ENCODE measurements at regions not wholly inside any gene's neighbourhood (a gene's known extent, or its start where the extent isn't known, plus 50 kb on each side); places are given as distances from the start of the nearest gene placed in this dataset.

DNA sequence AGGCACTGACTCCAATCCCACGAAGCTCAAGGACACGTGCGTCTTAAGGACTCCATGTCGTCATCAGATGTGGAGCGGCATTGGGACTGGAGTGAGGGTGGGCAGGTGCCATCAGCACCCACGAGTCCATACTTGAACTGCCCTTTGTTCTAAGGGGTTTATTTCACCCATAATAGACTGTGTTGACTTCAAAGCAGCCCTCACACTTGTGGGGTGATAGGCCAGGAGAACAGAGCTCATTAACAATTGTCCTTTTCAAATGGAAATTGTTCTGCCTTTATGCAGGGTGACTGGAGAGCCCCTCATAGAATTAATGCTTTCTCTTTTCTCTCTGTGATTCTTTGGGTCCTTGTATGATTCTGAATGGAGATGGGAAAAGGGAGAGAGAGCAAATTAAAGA is 376.9 kb upstream of the MGMT start:
- ChIA-PET POLR2A (no interaction called here), CTCF (no interaction called here)
- no peak for TF ChIP-seq CTCF (IDR thresholded peaks at IDR 0.05; ENCODE audit: low read depth, low read length)
- Histone ChIP-seq H3K4me3 (ENCODE audit: low read depth, low read length) (no peak overlapping the region), H3K27me3 (ENCODE audit: control insufficient read depth, insufficient read depth, low read length) (no peaks in the 10 kb centered on the region), H3K27ac (ENCODE audit: low read depth, low read length) (no peak overlapping the region), H3K9me3 (ENCODE audit: control insufficient read depth, insufficient read depth, low read length) (peaks cover 12% of the 10 kb centered on the region)
- DNase-seq (ENCODE audit: low read depth, low spot score) = no peak

- Histone ChIP-seq H3K4me3 (ENCODE audit: low read depth, low read length) (no peak overlapping the region), H3K27ac (ENCODE audit: low read depth, low read length) (no peak overlapping the region), H3K27me3 (ENCODE audit: control insufficient read depth, insufficient read depth, low read length) (no peaks in the 10 kb centered on the region), H3K9me3 (ENCODE audit: control insufficient read depth, insufficient read depth, low read length) (peaks cover 12% of the 10 kb centered on the region)
- no peak for TF ChIP-seq CTCF (IDR thresholded peaks at IDR 0.05; ENCODE audit: low read depth, low read length)
- ChIA-PET POLR2A (no interaction called here), CTCF (no interaction called here)
- DNase-seq (ENCODE audit: low read depth, low spot score) = no peak
Observed at GRCh38 chr10:129090618-129091366, 376.2 kb upstream of the MGMT start.

DNA sequence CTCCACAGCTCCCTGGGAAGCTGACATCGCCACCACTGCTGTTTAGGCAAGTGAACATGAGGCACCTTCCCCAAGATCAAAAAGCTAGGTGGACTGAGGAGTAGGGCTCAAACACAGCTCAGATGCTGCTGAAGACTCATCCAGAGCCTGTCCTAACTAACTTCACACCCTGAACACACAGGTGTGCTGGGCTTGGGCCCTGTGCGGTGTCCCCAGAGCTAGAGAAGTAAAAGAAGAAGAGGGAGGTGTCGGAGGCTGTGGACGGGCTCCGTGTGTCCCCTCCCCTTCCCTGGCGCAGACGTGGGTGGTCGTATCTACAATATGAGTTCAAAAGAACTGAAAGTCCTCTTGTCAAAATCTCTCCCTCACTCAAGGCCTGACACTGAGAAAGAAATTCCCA is 373.4 kb upstream of the MGMT start:
- no peak overlapping the region for H3K27ac ChIP-seq (ENCODE audit: low read depth, low read length)
- TF ChIP-seq CTCF (IDR thresholded peaks at IDR 0.05; ENCODE audit: low read depth, low read length) = no peak
- H3K4me3 ChIP-seq (ENCODE audit: low read depth, low read length) = no peak overlapping the region
- H3K27me3 ChIP-seq (ENCODE audit: control insufficient read depth, insufficient read depth, low read length) = no peaks in the 10 kb centered on the region
- H3K9me3 ChIP-seq (ENCODE audit: control insufficient read depth, insufficient read depth, low read length) = peaks cover 17% of the 10 kb centered on the region
- ChIA-PET CTCF (no interaction called here), POLR2A (no interaction called here)
- DNase-seq (ENCODE audit: low read depth, low spot score) = no peak

DNA sequence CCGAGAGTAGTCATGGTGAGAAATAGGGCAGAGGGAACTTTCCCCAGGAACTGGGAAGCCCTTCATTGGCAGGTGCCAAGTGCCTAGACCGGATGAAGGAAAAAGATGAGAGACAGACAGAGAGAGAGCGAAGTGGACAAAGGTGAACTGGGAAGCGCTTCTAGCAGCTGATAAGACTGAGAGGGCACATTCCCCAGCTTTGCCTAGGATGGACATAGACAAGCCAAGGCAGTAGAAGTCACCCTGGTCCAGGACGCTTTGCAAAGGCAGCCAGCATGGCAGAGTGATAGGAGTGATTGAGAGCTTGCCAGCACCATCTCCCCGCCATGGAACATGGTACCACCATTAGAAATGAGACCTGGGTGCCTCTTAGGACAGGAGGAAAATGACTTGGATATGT is 372.8 kb upstream of the MGMT start:
- no peak for TF ChIP-seq CTCF (IDR thresholded peaks at IDR 0.05; ENCODE audit: low read depth, low read length)
- no peak for DNase-seq (ENCODE audit: low read depth, low spot score)
- H3K27ac ChIP-seq (ENCODE audit: low read depth, low read length) = no peak overlapping the region
- POLR2A ChIA-PET = no interaction called here
- no peaks in the 10 kb centered on the region for H3K27me3 ChIP-seq (ENCODE audit: control insufficient read depth, insufficient read depth, low read length)
- H3K4me3 ChIP-seq (ENCODE audit: low read depth, low read length) = no peak overlapping the region
- CTCF ChIA-PET = no interaction called here
- H3K9me3 ChIP-seq (ENCODE audit: control insufficient read depth, insufficient read depth, low read length) = peaks cover 23% of the 10 kb centered on the region

DNA sequence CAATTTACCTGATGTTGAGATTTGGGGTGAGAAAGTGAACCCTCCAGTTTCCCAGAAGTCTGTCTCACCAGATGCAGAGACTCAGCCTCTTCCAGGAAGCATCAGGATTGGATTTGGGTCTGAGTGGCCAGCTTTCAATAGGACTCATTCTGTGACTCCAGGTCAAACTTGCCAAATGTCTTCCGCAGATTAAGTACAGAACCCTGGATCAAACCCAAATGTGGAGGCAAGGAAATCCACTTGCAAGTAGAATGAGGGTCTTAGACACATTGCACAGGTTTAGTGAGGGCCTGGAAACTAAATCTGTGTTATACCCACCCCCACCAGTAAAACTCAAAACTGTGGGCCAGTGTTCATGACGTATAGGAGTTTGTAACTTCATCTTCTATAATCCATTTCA is 372.2 kb upstream of the MGMT start:
- ChIA-PET POLR2A (no interaction called here), CTCF (no interaction called here)
- Histone ChIP-seq H3K27ac (ENCODE audit: low read depth, low read length) (no peak overlapping the region), H3K4me3 (ENCODE audit: low read depth, low read length) (no peak overlapping the region), H3K9me3 (ENCODE audit: control insufficient read depth, insufficient read depth, low read length) (peaks cover 27% of the 10 kb centered on the region), H3K27me3 (ENCODE audit: control insufficient read depth, insufficient read depth, low read length) (no peaks in the 10 kb centered on the region)
- no peak for TF ChIP-seq CTCF (IDR thresholded peaks at IDR 0.05; ENCODE audit: low read depth, low read length)
- DNase-seq (ENCODE audit: low read depth, low spot score) = no peak
